ENCODE measurements at regions not wholly inside any gene's neighbourhood (a gene's known extent, or its start where the extent isn't known, plus 50 kb on each side); places are given as distances from the start of the nearest gene placed in this dataset.

DNA sequence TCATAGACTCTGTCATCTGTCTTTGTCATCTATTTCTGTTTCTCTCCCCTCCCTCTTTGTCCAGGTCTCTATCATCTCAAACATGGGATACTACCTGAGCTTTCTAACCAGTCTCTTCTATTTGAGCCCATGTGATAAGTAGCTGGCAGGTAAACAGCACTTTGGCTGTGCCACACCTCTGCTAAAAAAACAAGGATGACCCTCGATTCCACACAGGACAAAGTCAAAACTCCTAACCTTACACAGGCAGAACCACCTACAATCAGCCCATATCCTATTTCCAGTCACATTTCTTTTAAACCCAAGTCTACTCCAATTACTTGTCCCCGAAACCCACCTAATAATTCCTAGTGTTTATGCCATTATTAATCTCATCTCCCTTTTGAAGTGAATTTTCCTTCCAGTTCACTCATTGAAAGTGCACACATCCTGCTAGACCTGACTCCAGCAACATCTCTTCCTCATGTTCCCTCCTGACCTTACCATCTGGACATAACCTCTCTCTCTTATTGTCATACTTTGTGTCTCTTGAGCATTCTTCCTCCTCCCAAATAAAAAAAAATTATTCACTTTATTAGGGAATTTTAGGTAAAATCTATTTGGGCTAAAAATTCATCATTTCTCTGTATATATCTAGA lies 256.1 kb upstream of the ONECUT1 start:
- no peak overlapping the region for H2BK20ac ChIP-seq (ENCODE audit: low read depth, low read length, poor library complexity, severe bottlenecking)
- no peak overlapping the region for H3K18ac ChIP-seq (ENCODE audit: insufficient read length, low read depth, low read length)
- H3K23ac ChIP-seq (ENCODE audit: insufficient read length, low read depth, low read length) = no peak overlapping the region
- H2BK12ac ChIP-seq (ENCODE audit: insufficient read length, low read depth, low read length) = no peak overlapping the region
- H3K4me2 ChIP-seq (ENCODE audit: insufficient read depth, insufficient read length, low read length) = no peak overlapping the region
- no peaks in the 10 kb centered on the region for H3K79me1 ChIP-seq (ENCODE audit: insufficient read depth, low read depth, low read length, poor library complexity, severe bottlenecking)
- no peak overlapping the region for H3K27ac ChIP-seq (ENCODE audit: insufficient read length, low read depth, low read length)
- no peak for DNase-seq
- Mint-ChIP-seq H3K4me3 (no peak overlapping the region), H3K9me3 (peaks cover 10 to 15% of the 10 kb centered on the region in 2 experiments; a peak in 4 of 5 replicates), H3K27me3 (ENCODE audit: low read depth) (peaks cover 2% of the 10 kb centered on the region), H3K4me1 (no peaks in the 10 kb centered on the region), H3K27ac (no peak overlapping the region; a peak in 1 of 7 replicates), H3K36me3 (ENCODE audit: insufficient read depth in 1 of 3, low read depth in 3 of 3) (peaks cover 0 to 6% (median 0%) of the 10 kb centered on the region in 3 experiments; a peak in 1 of 7 replicates)
- H4K91ac ChIP-seq (ENCODE audit: insufficient read length, low read depth, low read length) = no peak overlapping the region
- no peak overlapping the region for H2BK120ac ChIP-seq (ENCODE audit: low read depth, low read length, poor library complexity, severe bottlenecking)
- TF ChIP-seq, protein P1, sequence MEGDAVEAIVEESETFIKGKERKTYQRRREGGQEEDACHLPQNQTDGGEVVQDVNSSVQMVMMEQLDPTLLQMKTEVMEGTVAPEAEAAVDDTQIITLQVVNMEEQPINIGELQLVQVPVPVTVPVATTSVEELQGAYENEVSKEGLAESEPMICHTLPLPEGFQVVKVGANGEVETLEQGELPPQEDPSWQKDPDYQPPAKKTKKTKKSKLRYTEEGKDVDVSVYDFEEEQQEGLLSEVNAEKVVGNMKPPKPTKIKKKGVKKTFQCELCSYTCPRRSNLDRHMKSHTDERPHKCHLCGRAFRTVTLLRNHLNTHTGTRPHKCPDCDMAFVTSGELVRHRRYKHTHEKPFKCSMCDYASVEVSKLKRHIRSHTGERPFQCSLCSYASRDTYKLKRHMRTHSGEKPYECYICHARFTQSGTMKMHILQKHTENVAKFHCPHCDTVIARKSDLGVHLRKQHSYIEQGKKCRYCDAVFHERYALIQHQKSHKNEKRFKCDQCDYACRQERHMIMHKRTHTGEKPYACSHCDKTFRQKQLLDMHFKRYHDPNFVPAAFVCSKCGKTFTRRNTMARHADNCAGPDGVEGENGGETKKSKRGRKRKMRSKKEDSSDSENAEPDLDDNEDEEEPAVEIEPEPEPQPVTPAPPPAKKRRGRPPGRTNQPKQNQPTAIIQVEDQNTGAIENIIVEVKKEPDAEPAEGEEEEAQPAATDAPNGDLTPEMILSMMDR (conservative IDR thresholded peaks at IDR 0.05) = no peak
- no peaks in the 10 kb centered on the region for H3K79me2 ChIP-seq (ENCODE audit: insufficient read depth, low read length)
- H3K9ac ChIP-seq (ENCODE audit: extremely low read depth, insufficient read length, low read length) = no peak overlapping the region
- no peaks in the 10 kb centered on the region for H3K23me2 ChIP-seq (ENCODE audit: insufficient read length, low read depth, low read length, poor library complexity, severe bottlenecking)
- H2BK5ac ChIP-seq (ENCODE audit: insufficient read length, low read length) = no peak overlapping the region
- H3K27me3 ChIP-seq (ENCODE audit: insufficient read depth, low read length) = no peaks in the 10 kb centered on the region
- no CpG with 5 or more reads among the region's 2 CpGs for WGBS (ENCODE audit: extremely low coverage, insufficient read length, low lambda C conversion rate)
- H4K8ac ChIP-seq (replicated peaks; ENCODE audit: insufficient read length, low read depth, low read length) = no peak overlapping the region
- H3K14ac ChIP-seq (ENCODE audit: insufficient read depth, low read length) = no peak overlapping the region
- no peak overlapping the region for H2AFZ ChIP-seq (ENCODE audit: low read length)
- H2AK5ac ChIP-seq (ENCODE audit: insufficient read length, low read length) = no peak overlapping the region
- no peak overlapping the region for H4K5ac ChIP-seq (ENCODE audit: insufficient read length, low read depth, low read length)
- peaks cover 3% of the 10 kb centered on the region for H4K20me1 ChIP-seq (ENCODE audit: control insufficient read depth, insufficient read depth, insufficient read length)
- no peak overlapping the region for H2BK15ac ChIP-seq (ENCODE audit: low read depth, low read length)
- H3K4ac ChIP-seq (ENCODE audit: low read depth, low read length) = no peak overlapping the region
- H3K9me3 ChIP-seq (ENCODE audit: control insufficient read depth, low read depth, low read length) = no peaks in the 10 kb centered on the region
- no peak overlapping the region for H3T11ph ChIP-seq (ENCODE audit: low read length)
- H3K4me1 ChIP-seq (ENCODE audit: insufficient read depth, low read length) = no peaks in the 10 kb centered on the region
- no peak overlapping the region for H3K56ac ChIP-seq (ENCODE audit: insufficient read length, low read depth, low read length)
